OCI-LY1 (cell line): ENCODE measurements at regions not wholly inside any gene's neighbourhood (a gene's known extent, or its start where the extent isn't known, plus 50 kb on each side); places are given as distances from the start of the nearest gene placed in this dataset.

ENCODE experiments used
- H2AFZ ChIP-seq: fragments of 200-600 bp; sonication (generic), shearing (Covaris generic); 2 replicates; pipeline ENCODE4 v1.6.0; 2014; ENCODE audit warnings: antibody characterized with exemption, mild to moderate bottlenecking, low read length
- H3F3A ChIP-seq: fragments of 200-600 bp; sonication (generic), shearing (Covaris generic); 2 replicates; pipeline ENCODE4 v1.6.0; 2014; ENCODE audit warnings: mild to moderate bottlenecking, antibody characterized with exemption, low read length, moderate library complexity; ENCODE audit not compliant: insufficient read depth
- H3K27ac ChIP-seq: fragments of 200-600 bp; sonication (generic); 2 replicates; pipeline ENCODE4 v1.5.1; 2014; ENCODE audit warnings: low read length, mixed run types, mild to moderate bottlenecking, low read depth; ENCODE audit not compliant: poor library complexity, severe bottlenecking
- H3K27me3 ChIP-seq: fragments of 200-600 bp; sonication (generic); 2 replicates; pipeline ENCODE4 v1.6.0; 2014; ENCODE audit warnings: antibody characterized with exemption, mild to moderate bottlenecking, low read length, moderate library complexity; ENCODE audit not compliant: insufficient read depth
- H3K36me3 ChIP-seq: fragments of 200-600 bp; sonication (generic); 2 replicates; pipeline ENCODE4 v1.6.1; 2014; ENCODE audit warnings: mild to moderate bottlenecking, antibody characterized with exemption, low read length, moderate library complexity, mixed read lengths; ENCODE audit not compliant: insufficient read depth
- H3K4me1 ChIP-seq: fragments of 200-600 bp; sonication (generic); 2 replicates; pipeline ENCODE4 v1.5.1; 2014; ENCODE audit warnings: mild to moderate bottlenecking, low read length, moderate library complexity; ENCODE audit not compliant: insufficient read depth, severe bottlenecking
- H3K4me2 ChIP-seq: fragments of 200-600 bp; sonication (generic), shearing (Covaris generic); 2 replicates; pipeline ENCODE4 v1.6.1; 2014; ENCODE audit warnings: low read length
- H3K4me3 ChIP-seq: fragments of 200-600 bp; sonication (generic); 2 replicates; pipeline ENCODE4 v1.5.1; 2014; ENCODE audit warnings: low read length, low read depth, mild to moderate bottlenecking, mixed read lengths; ENCODE audit not compliant: poor library complexity, severe bottlenecking
- H3K79me2 ChIP-seq: fragments of 200-600 bp; shearing (Covaris generic); 2 replicates; pipeline ENCODE4 v1.6.1; 2016; ENCODE audit warnings: mixed run types, low read length, mixed read lengths; ENCODE audit not compliant: insufficient read depth
- H3K9ac ChIP-seq: fragments of 200-600 bp; sonication (generic), shearing (Covaris generic); 2 replicates; pipeline ENCODE4 v1.6.1; 2014; ENCODE audit warnings: mild to moderate bottlenecking, low read length, mixed read lengths
- H3K9me2 ChIP-seq: fragments of 200-600 bp; sonication (generic), shearing (Covaris generic); 2 replicates; pipeline ENCODE4 v1.6.1; 2014; ENCODE audit warnings: low read depth, mild to moderate bottlenecking, low read length, mixed read lengths
- H3K9me3 ChIP-seq: fragments of 200-600 bp; shearing (Covaris generic); 2 replicates; pipeline ENCODE4 v1.6.1; 2014; ENCODE audit warnings: low read length, mixed read lengths
- H4K20me1 ChIP-seq: fragments of 200-600 bp; sonication (generic), shearing (Covaris generic); 2 replicates; pipeline ENCODE4 v1.6.0; 2016; ENCODE audit warnings: mild to moderate bottlenecking, low read length; ENCODE audit not compliant: insufficient read depth
- EZH2 ChIP-seq: fragments of 200-600 bp; sonication (generic), shearing (Covaris generic); IDR thresholded peaks from 2 replicates; pipeline ENCODE4 v1.8.0; 2017; ENCODE audit warnings: borderline replicate concordance, mixed run types, mild to moderate bottlenecking, antibody characterized with exemption, low read length, moderate library complexity, mixed read lengths
- TF ChIP-seq, protein P1 (sequence below): fragments of 200-600 bp; sonication (generic), shearing (Covaris generic); IDR thresholded peaks from 2 replicates; pipeline ENCODE4 v1.5.1; 2017; ENCODE audit warnings: mild to moderate bottlenecking, antibody characterized with exemption, low read length, moderate library complexity, mixed read lengths

DNA sequence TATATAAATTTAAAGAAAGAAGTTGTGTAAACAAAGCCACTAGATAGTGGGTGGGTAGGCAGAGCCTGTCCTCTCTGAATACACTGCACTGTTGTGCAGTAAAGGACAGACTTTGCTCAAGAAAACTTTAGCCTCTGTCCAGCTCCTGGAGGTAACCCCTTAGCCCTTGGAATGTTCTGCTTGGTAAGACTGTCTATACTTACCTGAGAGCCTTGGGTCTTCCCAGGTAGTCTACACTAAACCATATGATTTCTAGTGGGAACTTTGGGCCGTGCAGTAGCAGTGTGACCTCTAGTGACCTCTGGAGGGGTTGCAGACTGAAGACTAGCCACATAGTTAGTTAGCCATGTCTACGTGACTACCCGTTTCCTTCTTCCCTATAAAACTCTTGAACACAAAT, 678.3 kb upstream of the NRXN1 start:
- Histone ChIP-seq H3K9me3 (no peaks in the 10 kb centered on the region), H3K27ac (no peak overlapping the region), H3K4me1 (no peaks in the 10 kb centered on the region), H4K20me1 (no peaks in the 10 kb centered on the region), H3K9ac (no peak overlapping the region), H3K36me3 (no peaks in the 10 kb centered on the region), H3F3A (no peaks in the 10 kb centered on the region), H3K4me2 (no peak overlapping the region), H3K27me3 (no peaks in the 10 kb centered on the region), H3K4me3 (no peak overlapping the region), H3K79me2 (no peaks in the 10 kb centered on the region), H2AFZ (no peak overlapping the region), H3K9me2 (no peaks in the 10 kb centered on the region)
- TF ChIP-seq, protein P1, sequence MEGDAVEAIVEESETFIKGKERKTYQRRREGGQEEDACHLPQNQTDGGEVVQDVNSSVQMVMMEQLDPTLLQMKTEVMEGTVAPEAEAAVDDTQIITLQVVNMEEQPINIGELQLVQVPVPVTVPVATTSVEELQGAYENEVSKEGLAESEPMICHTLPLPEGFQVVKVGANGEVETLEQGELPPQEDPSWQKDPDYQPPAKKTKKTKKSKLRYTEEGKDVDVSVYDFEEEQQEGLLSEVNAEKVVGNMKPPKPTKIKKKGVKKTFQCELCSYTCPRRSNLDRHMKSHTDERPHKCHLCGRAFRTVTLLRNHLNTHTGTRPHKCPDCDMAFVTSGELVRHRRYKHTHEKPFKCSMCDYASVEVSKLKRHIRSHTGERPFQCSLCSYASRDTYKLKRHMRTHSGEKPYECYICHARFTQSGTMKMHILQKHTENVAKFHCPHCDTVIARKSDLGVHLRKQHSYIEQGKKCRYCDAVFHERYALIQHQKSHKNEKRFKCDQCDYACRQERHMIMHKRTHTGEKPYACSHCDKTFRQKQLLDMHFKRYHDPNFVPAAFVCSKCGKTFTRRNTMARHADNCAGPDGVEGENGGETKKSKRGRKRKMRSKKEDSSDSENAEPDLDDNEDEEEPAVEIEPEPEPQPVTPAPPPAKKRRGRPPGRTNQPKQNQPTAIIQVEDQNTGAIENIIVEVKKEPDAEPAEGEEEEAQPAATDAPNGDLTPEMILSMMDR: peak; percentile 63
- TF ChIP-seq EZH2: no peak

GRCh38 chr2:51707625-51708024, 675.7 kb upstream of the NRXN1 start:
- Histone ChIP-seq H3K4me3 (no peak overlapping the region), H3K4me1 (no peaks in the 10 kb centered on the region), H3K4me2 (no peak overlapping the region), H3K36me3 (no peaks in the 10 kb centered on the region), H3K27ac (no peak overlapping the region), H3F3A (no peaks in the 10 kb centered on the region), H2AFZ (no peak overlapping the region), H3K27me3 (no peaks in the 10 kb centered on the region), H3K79me2 (no peaks in the 10 kb centered on the region), H3K9me3 (no peaks in the 10 kb centered on the region), H3K9ac (no peak overlapping the region), H4K20me1 (no peaks in the 10 kb centered on the region), H3K9me2 (no peaks in the 10 kb centered on the region)
- TF ChIP-seq, protein P1: no peak
- TF ChIP-seq EZH2: no peak

- H2AFZ ChIP-seq: no peak overlapping the region
- H3K36me3 ChIP-seq: no peaks in the 10 kb centered on the region
- H3K27me3 ChIP-seq: no peaks in the 10 kb centered on the region
- no peak overlapping the region for H3K27ac ChIP-seq
- no peaks in the 10 kb centered on the region for H3K9me3 ChIP-seq
- H3K4me2 ChIP-seq: no peak overlapping the region
- H3F3A ChIP-seq: no peaks in the 10 kb centered on the region
- no peaks in the 10 kb centered on the region for H4K20me1 ChIP-seq
- H3K4me3 ChIP-seq: no peak overlapping the region
- no peak for TF ChIP-seq EZH2
- TF ChIP-seq, protein P1: no peak
- no peaks in the 10 kb centered on the region for H3K9me2 ChIP-seq
- no peak overlapping the region for H3K9ac ChIP-seq
- H3K4me1 ChIP-seq: no peaks in the 10 kb centered on the region
- no peaks in the 10 kb centered on the region for H3K79me2 ChIP-seq
Measured at GRCh38 chr2:51706220-51706619, 674.3 kb upstream of the NRXN1 start.
